GM19397 (cell line): ENCODE measurements at regions not wholly inside any gene's neighbourhood (a gene's known extent, or its start where the extent isn't known, plus 50 kb on each side); places are given as distances from the start of the nearest gene placed in this dataset.
"Not testable (repeated sequence)": the region's sequence is repeated elsewhere in the genome, so short reads cannot be mapped to it uniquely, and the experiment has no call there.

Experiments
- ATAC-seq: cut with Tn5 transposase; IDR thresholded peaks from one replicate; pipeline ENCODE4 v1.9.1; 2021; ENCODE audit warnings: mild to moderate bottlenecking, moderate library complexity; ENCODE audit not compliant: unreplicated experiment

DNA sequence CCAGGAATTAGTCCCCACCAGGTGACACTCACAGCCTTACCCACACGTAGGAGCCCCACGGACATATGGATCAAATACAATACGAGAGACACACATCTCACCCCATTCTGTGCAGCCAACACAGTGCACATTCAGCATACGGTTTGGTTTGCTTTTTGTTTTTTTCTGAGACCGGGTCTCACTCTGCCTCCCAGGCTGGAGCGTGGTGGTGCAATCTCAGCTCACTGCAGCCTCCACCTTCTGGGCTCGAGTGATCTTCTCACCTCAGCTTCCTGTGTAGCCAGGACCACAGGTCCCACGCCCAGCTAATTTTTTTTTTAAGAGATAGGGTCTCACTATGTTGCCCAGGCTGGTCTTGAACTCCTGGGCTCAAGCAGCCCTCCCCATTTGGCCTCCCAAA is 102.8 kb downstream of the POTEB start:
- ATAC-seq: not testable (repeated sequence)

DNA sequence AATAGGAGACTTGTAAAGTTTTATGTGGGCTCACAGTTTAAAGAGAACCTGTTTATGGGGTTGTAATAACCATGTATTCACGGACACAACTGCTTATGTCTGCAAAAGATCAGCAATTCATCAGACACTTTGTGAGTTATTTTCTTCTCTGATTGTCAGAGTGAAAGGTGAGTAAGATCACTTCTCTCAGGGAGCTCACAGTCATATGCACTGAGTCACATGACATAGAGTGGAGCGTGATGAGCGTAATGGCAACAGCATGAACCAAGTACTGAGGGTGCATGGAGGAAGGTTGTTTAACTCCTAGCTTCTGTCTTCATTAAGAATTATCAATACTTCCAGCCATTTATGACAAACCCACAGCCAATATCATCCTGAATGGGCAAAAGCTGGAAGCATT is 111.0 kb downstream of the POTEB start:
- not testable (repeated sequence) for ATAC-seq

DNA sequence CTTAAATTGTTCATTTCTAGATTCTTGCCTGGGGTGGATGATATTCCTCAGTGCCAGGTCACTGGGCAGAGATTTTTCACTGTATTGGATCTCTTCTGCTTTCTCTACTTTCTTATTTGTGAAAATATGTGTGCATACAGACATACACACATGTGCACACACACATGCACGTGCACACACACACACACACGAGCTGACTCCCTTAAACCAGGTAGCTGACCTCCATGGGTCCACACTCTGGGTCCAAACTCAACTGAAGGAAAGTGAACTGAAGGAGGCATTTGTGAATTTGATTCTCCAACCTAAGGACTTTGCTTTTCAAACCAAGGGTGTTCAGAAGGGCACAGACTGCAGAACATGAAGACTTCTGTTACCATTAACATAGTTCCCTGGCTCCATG is 113.8 kb downstream of the POTEB start:
- ATAC-seq: not testable (repeated sequence)

DNA sequence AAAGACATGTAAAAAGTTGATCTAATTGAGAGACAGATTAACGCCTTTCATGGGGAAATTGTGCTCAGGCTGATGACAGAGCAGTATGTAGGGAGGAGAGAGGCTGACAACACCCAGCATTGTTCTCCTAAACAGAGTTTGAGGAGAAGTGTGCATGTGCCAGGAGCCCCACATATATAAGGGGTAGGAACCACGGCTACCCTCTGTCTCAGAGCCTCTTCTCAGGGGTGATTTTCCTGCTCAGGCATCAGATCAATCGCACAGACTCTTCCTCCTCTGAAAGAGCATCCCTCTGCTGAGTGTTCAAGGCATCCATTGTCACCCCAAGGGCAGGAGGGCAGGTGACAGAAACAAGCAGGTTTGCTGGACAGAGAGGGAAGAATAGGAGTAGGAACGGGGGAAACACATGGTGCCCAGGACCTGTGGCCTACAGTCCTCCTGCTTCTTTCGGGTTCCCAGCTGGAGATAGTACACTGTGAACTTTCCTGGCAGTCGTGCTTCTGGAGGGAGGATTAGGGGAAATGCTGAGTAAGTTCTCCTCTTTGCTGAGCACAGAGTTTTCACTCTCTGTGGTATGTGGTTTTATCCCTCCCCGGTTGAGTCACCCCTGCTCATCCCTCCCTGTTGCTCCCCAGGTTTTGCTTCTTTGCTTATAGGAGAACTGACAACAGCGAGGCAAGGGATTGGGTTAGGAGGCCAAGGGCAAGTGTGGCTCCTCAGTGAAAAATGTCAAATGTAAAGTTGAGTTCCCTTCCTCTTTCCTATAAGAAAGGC is 117.1 kb downstream of the POTEB start:
- ATAC-seq: not testable (repeated sequence)

DNA sequence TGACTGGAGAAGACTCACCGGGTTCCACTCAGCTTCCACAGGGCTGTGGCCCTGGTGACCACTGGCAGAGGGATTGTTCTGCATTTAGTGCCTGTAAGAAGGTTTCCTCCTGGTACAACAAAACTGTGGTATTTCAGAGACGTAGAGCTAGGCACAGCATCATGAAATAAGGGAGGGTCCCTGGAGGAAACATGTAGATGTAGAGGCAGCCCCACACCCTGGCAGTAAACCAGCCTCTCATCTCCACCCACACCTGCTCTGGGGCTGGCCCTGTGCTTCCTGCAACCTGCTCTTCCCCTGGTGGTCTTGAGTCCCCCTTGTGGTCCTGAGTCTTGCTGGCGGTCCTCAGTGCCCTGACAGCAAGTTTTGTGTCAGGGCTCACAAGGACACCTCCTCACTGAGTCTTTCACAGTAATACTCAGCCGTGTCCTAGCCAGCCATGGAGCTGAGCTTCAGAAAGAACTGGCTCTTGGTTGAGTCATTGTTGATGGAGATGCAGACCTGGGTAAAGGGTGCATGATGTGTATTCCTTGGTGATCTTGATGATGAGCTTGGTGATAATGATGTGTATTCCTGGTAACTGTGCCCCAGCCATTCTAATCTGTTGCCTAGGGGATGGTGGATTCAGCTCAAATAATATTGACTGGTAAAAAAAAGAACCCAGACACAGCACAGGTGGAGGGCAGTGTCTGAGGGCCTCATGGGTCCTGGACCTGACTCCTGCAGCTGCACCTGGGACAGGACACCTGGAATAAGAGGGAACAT is 118.0 kb downstream of the POTEB start:
- ATAC-seq: not testable (repeated sequence)

GRCh38 chr15:21753838-21754237 is 123.7 kb downstream of the POTEB start:
- ATAC-seq: not testable (repeated sequence)

DNA sequence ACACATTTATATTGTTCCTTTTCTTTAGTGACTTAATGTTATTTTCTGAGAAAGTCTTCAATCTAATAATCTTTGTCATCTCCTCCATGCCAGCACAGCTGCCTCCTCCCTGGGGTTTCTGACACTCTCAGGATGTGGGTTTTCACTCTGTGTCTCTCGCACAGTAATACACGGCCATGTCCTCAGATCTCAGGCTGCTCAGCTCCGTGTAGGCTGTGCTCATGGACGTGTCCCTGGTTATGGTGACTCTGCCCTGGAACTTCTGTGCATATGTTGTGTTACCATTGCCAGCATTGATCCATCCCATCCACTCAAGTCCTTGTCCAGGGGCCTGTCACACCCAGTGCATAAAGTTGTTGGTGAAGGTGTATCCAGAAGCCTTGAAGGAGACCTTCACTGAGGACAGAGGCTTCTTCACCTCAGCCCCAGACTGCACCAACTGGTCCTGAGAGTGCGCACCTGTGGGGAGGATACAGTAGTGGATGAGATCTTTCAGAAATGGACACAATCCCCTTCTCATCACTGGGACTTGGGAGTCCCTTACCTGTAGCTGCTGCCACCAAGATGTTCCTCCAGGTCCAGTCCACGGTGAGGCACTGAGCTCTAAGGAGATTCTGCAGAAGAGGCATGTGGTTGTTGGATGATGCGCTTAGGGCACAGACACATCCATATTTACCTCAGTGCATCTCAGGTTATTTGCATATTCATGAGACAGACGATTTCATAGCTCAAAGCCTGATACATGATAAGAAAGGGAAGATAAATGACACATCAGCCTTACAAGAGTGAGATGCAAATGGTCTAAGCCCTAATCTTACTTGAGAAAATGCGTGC is 125.2 kb downstream of the POTEB start:
- not testable (repeated sequence) for ATAC-seq

DNA sequence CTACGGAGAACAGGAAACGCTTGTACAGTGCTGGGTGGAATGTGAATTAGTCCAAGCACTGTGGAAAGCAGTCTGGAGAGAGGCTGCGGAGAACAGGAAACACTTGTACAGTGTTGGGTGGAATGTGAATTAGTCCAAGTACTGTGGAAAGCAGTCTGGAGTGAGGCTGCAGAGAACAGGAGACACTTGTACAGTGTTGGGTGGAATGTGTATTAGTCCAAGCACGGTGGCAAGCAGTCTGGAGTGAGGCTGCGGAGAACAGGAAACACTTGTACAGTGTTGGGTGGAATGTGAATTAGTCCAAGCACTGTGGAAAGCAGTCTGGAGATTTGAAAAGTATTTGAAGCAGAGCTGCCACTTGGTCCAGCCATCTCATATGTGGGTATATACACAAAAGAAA is 128.4 kb downstream of the POTEB start:
- not testable (repeated sequence) for ATAC-seq

- ATAC-seq: not testable (repeated sequence)
These were observed 133.2 kb downstream of the POTEB start for GRCh38 chr15:21744245-21744915.

- peak; percentile 74 for ATAC-seq
These were observed 135.5 kb downstream of the POTEB start for GRCh38 chr15:21742067-21742466.

- not testable (repeated sequence) for ATAC-seq
These were observed 139.5 kb downstream of the POTEB start for GRCh38 chr15:21738003-21738402.

- not testable (repeated sequence) for ATAC-seq
These were observed 141.1 kb downstream of the POTEB start for GRCh38 chr15:21736443-21736842.

GRCh38 chr15:21735837-21736236 is 141.7 kb downstream of the POTEB start:
- ATAC-seq: not testable (repeated sequence)

- not testable (repeated sequence) for ATAC-seq
These were observed 142.2 kb downstream of the POTEB start for GRCh38 chr15:21735368-21735767.

DNA sequence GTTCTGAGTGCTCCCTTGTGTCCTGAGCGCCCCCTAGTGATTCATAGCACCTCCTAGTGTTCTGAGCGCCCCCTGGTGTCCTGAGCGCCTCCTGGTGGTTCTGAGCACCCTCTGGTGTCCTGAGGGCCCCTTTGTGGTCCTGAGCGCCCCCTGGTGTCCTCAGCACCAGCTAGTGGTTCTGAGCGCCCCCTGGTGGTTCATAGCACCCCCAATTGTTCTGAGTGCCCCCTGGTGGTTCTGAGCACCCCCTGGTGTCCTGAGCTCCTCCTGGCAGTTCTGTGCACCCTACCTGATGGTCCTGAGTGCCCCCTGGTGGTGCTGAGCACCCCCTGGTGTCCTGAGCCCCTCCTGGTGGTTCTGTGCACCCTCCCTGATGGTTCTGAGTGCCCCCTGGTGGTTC is 146.0 kb downstream of the POTEB start:
- peak; percentile 57 for ATAC-seq

DNA sequence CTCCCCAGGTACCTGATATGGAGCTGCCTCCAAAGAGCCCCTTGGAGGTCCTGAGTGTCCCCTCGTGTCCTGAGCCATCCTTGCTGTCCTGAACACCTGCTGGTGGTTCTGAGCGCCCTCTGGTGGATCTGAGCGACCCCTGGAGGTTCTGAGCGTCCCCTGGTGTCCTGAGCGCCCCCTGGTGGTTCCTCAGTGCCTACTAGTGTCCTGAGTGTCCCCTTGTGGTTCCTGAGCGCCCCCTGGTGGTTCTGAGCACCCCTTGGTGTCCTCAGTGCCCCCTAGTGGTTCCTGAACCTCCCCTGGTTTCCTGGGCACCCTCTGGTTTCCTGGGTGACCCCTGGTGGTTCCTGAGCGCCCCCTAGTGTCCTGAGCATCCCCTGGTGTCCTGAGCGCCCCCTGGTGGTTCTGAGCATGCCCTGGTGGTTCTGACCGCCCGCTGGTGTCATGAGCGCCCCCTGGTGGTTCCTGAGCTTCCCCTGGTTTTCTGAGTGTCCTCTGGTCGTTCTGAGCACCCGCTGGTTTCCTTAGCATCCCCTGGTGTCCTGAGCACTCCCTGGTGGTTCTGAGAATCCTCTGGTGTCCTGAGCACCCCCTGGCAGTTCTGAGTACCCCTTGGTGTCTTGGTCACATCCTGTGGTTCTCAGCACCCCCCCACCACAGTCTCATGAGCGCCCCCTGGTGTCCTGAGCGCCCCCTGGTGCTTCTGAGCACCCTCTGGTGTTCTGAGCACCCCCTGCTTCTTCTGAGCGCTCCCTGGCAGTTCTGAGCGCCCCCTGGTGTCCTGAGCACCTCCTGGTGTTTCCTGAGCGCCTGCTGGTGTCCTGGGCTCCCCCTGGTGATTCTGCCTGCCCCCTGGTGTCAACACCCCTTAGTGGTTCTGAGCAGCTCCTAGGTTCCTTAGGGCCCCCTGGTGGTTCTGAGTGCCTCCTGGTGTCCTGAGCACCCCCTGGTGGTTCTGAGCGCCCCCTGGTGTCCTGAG is 146.8 kb downstream of the POTEB start:
- ATAC-seq: peak; percentile 72

DNA sequence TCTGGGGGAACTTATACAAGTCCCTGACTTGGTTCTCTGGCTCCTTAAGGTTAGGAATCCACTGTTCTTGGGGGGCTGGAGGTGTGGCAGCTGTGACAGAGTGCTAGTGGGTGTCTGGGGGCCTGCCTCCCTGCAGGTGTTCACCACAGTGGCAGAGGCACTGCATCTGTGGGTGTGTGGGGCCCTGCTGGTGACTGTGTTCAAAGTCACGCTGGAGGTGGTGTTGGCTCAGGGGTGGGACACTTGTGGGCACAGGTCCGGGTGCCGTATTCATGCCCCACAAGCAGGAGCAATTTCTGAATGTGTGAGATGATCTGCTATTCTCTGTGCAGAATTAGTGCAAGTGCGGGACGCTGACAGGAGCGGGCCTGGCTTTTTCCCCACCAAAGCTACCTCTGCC is 152.5 kb downstream of the POTEB start:
- not testable (repeated sequence) for ATAC-seq

DNA sequence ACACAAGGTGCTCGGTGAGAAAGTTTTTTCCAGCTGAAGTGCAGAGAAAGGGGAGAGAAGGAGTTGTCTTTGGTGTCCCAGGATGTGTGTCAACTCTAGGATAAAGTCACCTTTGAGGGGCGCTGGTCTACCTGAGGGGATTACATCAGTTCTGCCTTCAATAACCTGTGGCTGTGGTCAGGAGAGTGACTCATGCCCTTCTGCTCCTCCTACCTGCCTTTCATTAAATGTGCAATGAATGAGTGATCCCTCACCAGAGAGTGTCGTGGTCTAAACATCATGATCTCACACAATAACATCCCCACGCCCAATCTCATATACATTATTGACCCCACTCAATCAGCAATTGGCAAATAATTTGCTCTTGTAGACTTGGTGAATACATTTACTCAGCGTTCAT is 156.4 kb downstream of the POTEB start:
- ATAC-seq: not testable (repeated sequence)

DNA sequence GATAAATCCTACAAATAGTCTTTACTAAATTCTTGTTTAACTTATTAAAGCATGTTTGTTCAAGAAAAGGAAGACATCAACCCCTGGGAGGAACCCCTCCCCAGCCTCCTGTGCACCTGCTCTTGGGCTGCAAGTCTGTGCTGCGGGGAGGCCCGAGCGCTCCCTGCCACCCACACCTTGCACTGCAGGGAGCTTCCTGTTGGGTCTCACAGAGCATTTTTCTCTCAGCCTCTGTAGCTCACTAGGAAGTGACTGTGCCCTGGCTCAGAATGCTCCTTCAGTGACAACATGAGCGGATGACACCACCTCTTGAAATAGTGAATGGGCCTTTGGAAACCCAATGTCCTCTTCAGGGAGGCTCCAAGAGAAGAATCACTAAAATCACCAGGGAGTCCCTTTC is 158.8 kb downstream of the POTEB start:
- peak; percentile 68 for ATAC-seq
